Hematopoietic multipotent progenitor cell treated with erythropoietin and hydrocortisone succinate and interleukin-3 and kit ligand, for 15 days (in vitro differentiated cells): ENCODE measurements at regions not wholly inside any gene's neighbourhood (a gene's known extent, or its start where the extent isn't known, plus 50 kb on each side); places are given as distances from the start of the nearest gene placed in this dataset.
"Not testable (repeated sequence)": the region's sequence is repeated elsewhere in the genome, so short reads cannot be mapped to it uniquely, and the experiment has no call there.

Source experiments
- DNase-seq: peaks from one replicate; pipeline ENCODE4 v3.0.0-alpha.2; 2015; ENCODE audit warnings: low spot score

GRCh38 chr15:81939604-81940440 lies 106.0 kb downstream of the MEX3B start:
- peak; percentile 59 for DNase-seq

GRCh38 chr15:81937189-81937588 lies 108.6 kb downstream of the MEX3B start:
- DNase-seq, result no peak

GRCh38 chr15:81930582-81931369 lies 115.0 kb downstream of the MEX3B start:
- no peak for DNase-seq

- no peak for DNase-seq
Observed at GRCh38 chr15:81929557-81929956, 116.3 kb downstream of the MEX3B start.

GRCh38 chr15:81926981-81927380 lies 118.8 kb downstream of the MEX3B start:
- no peak for DNase-seq

GRCh38 chr15:81924729-81925128 lies 121.1 kb downstream of the MEX3B start:
- DNase-seq, result no peak

- DNase-seq, result no peak
Observed at GRCh38 chr15:81923561-81924350, 122.1 kb downstream of the MEX3B start.

GRCh38 chr15:81922143-81922542 lies 123.7 kb downstream of the MEX3B start:
- DNase-seq, result no peak

GRCh38 chr15:81921163-81921562 lies 124.7 kb downstream of the MEX3B start:
- DNase-seq, result no peak

GRCh38 chr15:81918767-81919166 lies 127.1 kb downstream of the MEX3B start:
- DNase-seq, result not testable (repeated sequence)

- DNase-seq, result no peak
Observed at GRCh38 chr15:81916451-81916850, 129.4 kb downstream of the MEX3B start.

GRCh38 chr15:81915990-81916389 lies 129.8 kb downstream of the MEX3B start:
- DNase-seq, result no peak

GRCh38 chr15:81914734-81915256 lies 131.0 kb downstream of the MEX3B start:
- DNase-seq, result no peak

GRCh38 chr15:81914333-81914732 lies 131.5 kb downstream of the MEX3B start:
- no peak for DNase-seq

GRCh38 chr15:81911022-81911971 lies 134.5 kb downstream of the MEX3B start:
- DNase-seq, result no peak

GRCh38 chr15:81910355-81911021 lies 135.3 kb downstream of the MEX3B start:
- no peak for DNase-seq

GRCh38 chr15:81909011-81909358 lies 136.8 kb downstream of the MEX3B start:
- no peak for DNase-seq

- no peak for DNase-seq
Observed at GRCh38 chr15:81908111-81908510, 137.7 kb downstream of the MEX3B start.

- no peak for DNase-seq
Observed at GRCh38 chr15:81907521-81907920, 138.3 kb downstream of the MEX3B start.

- no peak for DNase-seq
Observed at GRCh38 chr15:81905889-81906288, 139.9 kb downstream of the MEX3B start.

- no peak for DNase-seq
Observed at GRCh38 chr15:81901319-81901718, 144.5 kb downstream of the MEX3B start.
